GM19455 (cell line): ENCODE measurements at regions not wholly inside any gene's neighbourhood (a gene's known extent, or its start where the extent isn't known, plus 50 kb on each side); places are given as distances from the start of the nearest gene placed in this dataset.
"Not testable (repeated sequence)": the region's sequence is repeated elsewhere in the genome, so short reads cannot be mapped to it uniquely, and the experiment has no call there.

Experiments
- ATAC-seq: cut with Tn5 transposase; IDR thresholded peaks from one replicate; pipeline ENCODE4 v1.9.1; 2021; ENCODE audit not compliant: unreplicated experiment

DNA sequence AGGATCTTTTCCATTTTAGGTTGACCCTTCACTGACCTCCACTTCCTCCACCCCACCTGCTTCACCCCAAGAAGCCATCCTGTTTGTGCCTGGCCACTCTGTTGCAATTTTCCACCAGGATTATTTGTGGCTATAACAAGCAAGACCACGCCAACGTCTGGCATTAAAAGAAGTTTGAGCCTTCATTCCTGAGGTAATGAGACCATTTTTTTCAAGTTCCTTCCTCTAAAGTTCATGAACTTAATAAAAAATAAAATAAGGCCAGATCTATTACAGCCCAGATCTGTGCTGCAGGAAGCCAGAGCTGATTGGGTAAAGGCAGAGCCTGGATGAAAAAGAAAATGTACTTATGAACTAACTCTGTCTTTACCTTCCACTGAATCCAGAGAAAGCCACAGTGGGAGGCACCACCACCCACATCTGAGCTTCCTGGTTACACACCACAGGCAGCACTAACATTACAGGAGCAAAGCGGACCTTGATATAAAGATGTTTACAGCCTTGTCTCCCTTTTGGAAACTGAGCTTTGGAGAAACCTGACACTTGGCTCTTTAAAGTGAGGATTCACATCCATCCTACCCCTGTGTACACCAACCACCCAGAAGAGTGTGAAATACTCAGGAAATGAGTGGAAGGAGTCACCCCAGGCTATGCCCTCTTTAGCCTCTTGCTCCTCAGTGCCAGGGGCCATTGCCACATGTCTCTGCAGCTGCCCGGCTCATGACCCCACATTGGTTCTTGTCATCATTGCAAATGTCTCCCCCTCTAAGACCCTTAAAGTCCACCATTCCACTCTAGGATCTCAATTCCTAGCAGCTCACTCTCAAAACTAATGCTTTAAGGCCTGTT, 293.6 kb downstream of the PLPP3 start:
- ATAC-seq: no peak

DNA sequence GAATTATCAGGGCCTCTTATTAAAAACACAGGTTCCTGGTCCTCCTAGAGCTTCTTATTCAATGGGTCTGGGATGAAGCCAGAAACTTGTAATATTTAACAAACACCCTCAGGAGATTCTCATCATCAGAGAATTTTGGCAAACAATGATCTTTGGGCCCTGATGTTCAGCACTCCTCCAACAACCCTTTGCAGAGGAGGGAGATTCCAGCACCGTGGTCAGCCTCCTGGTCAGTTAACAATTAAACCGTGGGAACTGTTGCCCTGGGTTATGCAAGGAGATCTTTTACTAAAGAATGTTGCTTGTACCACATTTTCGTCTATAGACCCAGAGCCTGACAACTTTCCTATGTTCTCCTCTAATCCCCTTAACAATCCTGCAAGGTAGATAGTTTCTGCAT, 294.4 kb downstream of the PLPP3 start:
- ATAC-seq: no peak

DNA sequence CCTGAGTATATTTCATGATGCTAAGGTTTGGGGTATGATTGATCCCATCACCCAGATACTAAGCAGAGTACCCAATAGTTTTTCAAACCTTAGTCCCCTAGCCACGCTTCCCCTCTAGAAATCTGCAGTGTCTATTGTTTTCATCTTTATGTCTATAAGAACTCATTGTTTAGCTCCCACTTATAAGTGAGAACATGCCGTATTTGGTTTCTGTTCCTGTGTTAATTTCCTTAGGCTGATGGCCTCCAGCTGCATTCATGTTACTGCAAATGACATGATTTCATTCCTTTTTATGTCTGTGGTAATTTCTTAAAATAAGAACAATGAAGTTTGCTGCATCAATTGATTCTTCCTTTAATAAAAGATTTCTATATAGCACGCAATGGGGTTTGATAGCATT, 301.3 kb downstream of the PLPP3 start:
- no peak for ATAC-seq

DNA sequence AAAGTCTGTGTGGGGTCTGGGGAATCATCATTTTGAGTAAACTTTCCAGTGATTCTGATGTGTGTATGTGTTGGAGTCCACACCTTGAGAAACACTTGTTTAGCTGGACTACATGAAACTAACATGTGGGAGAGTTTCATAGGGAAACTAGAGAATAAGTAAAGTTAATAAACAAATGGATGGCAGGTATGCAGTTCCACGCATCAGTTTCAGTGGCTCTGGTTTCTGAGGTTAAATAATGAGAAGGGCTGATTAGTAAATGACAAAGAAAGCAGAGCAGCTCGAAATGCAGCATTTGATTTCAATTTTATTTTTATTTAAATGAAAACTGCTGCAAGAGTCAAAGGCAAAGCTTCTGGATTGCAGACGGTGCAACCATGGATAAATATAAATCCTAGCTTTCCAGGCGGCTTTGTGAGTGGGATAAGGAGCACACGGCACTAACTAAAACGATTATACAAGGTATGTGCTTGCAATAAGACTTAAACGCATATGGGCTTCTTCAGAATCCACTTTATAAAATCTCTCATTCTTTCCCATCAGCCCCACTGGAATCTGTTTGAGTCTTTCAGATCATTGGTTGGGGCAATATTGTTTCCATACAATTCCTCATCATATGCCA, 310.7 kb downstream of the PLPP3 start:
- no peak for ATAC-seq

DNA sequence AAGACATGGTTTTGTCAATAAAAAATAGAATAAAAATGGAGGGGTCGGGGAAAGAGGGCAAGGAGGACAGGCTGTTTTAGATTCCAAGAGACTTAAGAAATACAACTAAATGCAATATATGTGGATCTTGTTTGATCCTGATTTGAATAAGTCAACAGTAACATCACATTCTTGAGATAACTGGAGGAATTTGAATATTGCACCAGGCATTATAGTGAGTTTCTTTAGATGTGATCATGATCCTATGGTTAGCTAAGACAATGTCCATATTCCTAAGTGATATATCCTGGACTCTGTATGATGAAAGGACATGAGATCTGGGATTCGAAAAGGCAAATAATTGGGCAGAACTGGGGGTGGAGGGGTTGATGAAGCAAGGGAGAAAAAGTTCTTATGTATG, 311.8 kb downstream of the PLPP3 start:
- no peak for ATAC-seq

DNA sequence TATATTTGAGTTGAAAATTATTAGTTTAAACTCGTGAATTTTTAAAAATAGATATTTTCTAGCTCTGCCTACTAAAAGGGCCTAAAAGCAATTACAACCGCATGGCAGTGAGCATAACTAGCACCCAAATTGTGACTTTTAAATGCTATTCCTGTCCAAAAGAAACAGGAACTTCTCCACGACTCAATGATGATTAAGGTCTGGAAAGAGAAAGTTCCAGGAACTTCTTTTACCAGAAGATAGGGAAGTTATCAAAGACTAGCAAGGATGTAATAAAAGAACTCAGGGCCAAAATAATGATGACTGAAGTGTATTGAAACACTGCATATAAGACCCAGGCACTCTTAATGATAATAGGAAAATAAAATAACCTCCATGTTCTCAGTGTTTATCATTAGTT, 313.0 kb downstream of the PLPP3 start:
- no peak for ATAC-seq

DNA sequence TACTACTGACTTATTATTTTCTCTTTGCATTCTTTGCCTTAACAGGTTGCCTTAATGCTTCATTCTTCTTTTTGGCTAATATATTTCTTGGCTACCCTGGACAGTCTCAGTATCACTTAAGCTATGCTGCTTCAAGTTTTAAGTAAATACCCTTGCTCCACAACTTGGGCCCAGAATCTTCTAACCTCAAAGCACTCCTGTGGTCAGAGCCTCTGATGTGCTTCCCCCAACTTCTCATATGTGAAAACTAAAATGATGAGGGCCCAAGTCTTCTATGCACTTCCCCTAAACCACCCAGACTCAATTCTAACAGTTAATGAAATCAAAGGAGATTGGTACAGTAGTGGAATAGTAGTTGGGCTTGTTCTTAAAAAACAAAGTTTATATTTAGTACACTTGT, 314.1 kb downstream of the PLPP3 start:
- ATAC-seq: no peak

DNA sequence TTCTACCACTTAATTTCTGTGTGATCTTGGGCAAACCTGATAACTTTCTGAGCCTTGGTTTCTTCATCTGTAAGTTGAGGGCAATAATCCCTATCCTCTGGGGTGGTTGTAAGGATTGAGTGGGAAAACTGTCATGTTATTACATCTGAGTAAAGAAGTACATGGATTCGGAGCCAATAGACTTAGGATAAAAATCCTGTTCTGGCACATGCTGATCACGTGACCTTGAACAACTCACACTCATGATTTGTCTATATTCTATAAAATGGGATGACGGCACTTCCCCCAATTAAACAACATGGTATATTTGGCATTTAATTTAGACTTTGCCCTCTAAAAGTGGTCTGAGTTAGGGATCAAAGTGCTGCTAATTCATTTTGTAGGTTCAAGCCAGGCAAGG, 315.5 kb downstream of the PLPP3 start:
- no peak for ATAC-seq

DNA sequence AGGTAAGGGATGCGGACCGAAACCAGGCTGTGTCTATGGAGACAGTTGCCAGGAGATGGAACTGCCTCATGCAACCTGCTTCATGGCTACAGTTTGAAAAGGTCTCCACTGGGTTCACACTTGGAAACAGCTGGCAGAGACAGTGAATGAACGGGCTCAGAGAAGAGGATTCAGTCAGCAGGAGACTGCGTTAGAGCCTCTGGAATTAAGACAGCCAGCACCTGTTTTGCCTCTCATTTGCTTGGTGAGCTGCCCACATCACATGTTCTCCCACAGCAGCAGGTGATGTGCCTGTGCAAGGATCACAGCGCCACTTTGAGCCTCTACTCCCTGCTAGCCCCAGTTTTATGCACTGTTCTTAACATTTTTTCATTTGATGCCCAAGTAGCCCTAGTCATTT, 321.0 kb downstream of the PLPP3 start:
- no peak for ATAC-seq

DNA sequence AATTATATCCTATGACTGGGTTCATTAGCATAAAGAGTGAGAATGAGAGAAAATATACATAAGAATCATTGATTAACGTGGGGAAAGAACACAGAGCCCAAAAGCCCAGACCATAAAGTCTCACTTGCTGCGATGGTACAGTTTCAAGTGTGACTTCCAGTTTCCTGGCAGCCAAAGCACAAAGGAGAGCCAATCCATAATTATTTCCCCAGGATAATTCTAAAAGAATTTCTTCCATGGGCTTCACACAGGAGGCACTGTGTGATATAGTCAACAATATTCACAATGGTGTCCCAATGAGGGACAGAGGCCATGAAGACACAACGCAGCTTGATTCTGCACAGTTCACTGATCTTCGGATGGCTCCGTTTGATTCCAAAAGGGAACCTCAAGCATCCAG, 321.6 kb downstream of the PLPP3 start:
- ATAC-seq: no peak

DNA sequence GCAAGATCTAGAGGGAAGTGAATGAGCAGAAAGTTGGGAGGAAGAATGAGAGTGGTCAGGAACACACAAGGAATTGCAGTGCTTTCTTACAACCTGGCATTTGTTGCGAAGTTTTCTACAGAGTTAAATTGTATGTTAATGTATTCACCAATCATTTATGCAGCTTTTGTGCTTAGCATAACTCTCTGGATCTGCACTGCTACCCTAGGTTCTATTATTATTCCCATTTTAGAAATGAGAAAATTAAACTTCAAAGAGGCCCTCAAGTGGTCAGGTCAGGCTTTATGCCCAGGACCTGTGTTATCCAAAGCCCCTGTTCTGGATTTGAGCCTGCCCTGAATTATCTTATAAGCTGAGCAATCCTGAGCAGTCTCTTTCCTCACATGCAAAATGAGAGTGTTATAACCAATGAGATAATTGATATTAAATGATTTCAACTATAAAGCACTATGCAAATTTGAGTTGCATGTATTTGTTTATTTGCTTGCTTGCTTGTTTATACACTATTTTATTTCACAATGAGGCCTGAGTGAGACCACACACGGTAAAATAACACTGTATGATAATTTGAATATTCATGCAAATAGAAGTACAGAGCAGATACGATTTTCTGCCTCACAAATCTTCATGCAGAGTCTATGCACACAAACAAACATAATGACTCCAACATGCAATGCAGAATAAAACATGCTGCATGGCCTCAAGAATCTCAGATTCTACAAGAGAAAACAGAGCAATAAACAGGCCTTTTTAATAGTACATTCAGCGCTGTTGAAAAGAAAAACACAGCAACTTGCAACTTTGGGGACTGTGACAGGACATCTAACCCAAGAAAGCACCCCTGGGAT, 323.0 kb downstream of the PLPP3 start:
- ATAC-seq: no peak

DNA sequence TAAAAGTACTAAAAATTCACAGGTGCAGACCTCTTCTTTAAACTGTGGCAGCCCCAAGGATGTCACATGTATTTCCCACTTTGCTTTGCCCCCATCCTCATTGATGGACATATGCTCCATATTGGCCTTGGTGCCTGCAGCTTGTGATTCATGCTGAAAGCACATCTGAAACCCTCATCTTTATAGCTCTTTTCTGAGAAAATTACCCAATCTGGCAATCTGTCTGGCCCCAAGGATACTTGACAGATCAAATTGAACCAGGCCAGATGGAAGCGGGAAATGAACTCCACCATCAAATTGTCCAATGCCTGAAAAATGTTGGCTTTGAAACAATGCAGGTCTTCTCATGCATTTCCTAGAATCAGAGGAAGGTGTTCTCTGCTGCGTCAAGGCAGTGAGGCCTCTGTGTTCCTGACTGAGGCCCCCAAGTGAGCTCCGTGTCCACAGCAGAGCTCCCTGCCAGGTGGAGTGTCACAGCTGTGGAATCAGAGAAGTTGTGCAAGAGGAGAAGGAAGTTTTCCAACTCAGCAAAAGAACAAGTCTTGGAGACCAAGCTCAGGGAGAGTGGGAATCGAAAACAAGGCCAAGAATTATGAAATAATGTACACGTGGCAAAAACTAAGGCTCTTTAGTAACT, 323.7 kb downstream of the PLPP3 start:
- ATAC-seq: no peak

DNA sequence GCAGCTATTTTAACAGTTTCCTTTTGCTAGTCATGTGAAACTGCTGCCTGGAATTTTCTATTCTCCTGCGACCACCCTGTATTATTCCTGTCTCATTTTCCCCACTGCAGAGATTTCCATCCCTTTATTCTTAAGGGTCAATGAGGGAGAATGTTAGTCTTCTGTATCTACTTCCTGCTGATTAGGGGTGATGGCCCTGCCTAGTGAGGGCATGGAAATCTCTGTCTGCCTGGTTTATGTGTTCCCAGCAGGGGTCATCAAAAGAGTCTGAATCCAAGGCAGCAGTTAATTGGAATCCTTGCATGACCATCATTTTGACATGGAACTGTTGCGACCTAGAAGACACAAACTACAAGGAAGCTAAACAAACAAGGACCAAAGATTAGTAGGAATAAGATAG, 325.2 kb downstream of the PLPP3 start:
- no peak for ATAC-seq

DNA sequence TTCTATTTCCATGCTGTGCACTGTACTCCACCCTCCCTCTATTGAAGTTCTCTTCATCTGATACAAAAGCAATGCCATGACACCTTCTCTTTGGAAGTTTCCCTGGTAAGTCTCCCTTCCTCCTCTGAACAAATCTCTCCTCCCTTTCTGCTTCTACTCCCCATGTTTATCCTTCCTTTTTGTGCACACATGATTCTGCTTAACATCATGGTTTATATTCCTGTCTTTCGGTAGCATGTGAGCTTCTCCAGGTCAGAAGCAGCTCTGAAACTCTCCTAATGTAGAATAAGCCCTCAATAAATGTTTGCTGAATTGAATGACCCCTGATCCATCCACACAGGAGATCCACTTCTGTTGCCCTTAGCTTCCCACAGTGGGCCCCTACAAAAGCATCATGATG, 328.6 kb downstream of the PLPP3 start:
- ATAC-seq: no peak

DNA sequence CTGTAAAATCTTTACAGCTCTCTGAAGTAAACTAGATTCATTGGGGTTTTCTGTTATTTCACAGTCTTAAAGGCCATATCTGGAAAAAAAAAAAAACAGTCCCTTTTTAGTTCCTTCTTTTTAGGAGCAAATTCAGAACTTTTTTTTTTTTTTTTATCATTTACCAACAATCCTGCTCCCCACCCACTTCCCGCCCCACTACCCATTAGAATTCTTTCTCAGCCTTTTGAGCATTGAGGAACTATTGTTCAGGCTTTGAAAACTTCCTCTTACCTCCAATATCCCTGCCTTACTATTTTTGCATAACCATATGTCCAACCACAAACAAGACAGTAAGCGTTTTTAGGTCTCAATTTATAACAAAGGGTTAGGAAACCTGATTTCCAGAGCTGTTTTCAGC, 330.1 kb downstream of the PLPP3 start:
- ATAC-seq: no peak

DNA sequence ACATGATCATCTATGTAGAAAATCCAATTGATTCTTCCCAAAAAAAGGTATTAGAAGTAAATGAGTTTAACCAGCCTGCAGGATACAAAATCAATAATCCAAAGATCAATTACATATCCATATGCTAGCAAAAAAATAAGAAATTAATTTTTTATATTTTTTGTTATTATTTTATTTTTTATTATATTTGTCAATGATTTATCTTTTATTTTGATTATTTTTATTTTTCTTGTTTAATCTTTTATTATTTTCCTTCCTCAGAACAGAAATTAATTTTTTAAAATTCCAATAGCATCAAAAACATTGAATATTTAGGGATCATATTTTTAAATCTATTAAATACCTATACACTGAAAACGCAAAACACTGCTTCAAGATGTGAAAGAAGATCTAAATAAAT, 331.2 kb downstream of the PLPP3 start:
- ATAC-seq: no peak

DNA sequence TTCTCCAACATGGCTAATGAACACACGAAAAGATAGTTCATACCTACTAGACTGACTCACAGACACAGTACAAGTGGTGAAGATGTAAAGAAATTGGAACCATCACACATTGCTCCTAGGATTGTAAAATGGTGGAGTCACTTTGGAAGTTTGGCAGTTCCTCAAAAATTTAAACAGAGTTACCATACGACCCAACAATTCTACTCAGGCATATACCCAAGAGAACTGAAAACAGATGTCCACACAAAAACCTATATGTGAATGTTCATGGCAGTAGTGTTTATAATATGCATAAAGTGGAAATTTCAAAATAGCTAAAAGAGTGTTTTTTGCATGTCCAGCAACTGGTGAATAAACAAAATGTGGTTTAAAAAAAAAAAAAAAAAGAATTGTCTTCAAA, 332.6 kb downstream of the PLPP3 start:
- not testable (repeated sequence) for ATAC-seq

DNA sequence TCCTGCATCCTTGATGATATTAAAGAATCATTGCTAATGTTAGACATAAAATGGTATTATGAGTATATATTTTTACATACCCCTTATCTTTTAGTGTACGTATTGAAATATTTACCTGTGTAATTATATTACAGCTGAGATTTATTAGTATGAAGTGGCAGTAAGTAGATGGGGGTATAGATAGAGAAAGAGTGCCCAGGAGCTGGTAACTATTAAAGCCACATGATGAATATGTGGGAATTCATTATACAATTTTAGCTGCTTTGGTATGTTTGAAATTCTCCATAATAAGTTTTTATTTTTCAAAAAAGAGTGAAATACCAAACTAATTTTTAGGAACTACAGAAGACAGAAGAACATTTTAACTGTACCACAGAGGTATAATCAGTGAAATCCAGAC, 339.0 kb downstream of the PLPP3 start:
- ATAC-seq: no peak

DNA sequence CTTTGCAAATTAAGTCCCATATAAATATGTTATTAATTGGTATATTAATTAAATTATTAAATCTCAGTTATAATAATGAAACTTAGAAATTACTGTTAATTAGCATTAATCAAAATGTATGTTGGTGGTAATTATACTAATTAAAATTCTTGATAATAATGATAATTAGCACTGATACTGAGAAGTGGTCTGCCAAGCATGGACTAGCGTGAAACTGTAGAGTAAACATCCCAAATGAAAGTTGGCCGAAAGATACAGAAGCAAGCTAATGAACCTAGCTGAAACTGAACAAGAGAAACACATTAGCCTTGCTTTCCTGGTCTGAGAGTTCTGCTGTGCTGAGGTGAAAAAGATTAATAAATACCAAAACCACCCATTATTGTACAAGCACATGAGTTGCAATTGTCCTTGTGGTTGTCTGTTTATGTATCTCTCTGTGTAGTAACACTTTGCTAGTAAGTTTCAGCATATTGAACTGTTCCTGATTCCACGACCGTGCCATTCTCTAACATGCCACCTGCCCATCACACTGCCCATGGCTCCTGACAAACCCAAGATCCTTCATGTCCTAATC, 341.8 kb downstream of the PLPP3 start:
- no peak for ATAC-seq

DNA sequence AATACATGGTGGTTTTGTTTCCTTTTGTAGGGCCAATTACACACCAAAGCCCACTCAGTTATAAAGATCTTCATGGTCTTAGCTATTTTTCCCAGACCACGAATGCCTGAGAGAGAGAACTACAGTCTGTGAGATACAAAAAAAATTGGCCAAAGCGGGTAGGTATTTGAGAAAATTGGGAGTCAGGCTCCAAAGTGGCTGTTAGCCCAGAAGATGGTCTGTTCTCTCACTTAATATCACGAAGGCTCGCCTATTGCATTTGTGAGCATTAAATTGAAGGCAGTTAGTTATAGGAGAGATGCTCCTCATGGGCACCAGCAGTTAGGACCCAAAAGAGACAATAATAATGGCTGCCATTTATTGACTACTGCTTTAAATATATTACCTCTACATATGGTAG, 342.7 kb downstream of the PLPP3 start:
- no peak for ATAC-seq

DNA sequence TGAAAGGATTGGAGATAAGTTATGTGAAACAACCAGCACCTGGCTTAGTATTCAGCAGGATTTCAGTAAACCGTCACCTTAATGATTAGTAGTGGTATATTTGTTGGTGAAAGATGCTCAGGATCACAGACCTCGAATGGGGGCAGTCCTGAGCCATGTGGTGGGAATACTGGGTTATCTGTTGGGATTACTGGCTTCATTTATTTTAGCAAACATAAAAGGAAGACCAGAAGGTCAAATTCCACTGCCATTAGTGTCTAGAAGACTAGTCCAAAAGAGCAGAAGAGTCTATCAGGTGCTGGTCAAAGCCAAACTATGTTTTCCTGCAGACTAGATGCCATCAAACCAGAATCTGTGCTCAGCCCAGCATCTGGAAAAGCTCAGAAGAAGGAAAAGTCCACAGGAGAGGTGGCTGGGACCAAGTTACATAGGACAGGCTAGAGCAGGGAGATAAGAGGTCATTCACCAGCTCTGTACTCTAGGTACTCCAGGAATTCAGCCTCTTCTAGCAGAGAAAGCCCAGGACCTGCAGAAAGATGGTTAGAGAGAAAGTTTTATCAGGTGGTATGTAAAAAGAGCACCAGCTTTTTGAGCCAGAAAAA, 343.4 kb downstream of the PLPP3 start:
- ATAC-seq: no peak
